Liver (tissue), 8 donors: ENCODE measurements at regions not wholly inside any gene's neighbourhood (a gene's known extent, or its start where the extent isn't known, plus 50 kb on each side); places are given as distances from the start of the nearest gene placed in this dataset.

Experiments
- DNase-seq: peaks from one replicate; pipeline ENCODE4 v3.0.0-alpha.2; 2017; ENCODE audit warnings: low spot score
- H3K27ac ChIP-seq, 2 donors: one replicate each; pipeline ENCODE4 v1.7.0; 2013; ENCODE audit warnings: inconsistent platforms in 2 of 2, low read length in 2 of 2, control low read depth in 1 of 2, low read depth in 1 of 2, mild to moderate bottlenecking in 1 of 2
- H3K27me3 ChIP-seq, 4 donors: one replicate each; pipeline versions ENCODE4 v1.6.1 to v1.7.0; 2013; ENCODE audit warnings: low read length in 3 of 4, inconsistent platforms in 1 of 4, mild to moderate bottlenecking in 1 of 4, moderate library complexity in 1 of 4; ENCODE audit not compliant: control insufficient read depth in 4 of 4, insufficient read depth in 4 of 4
- H3K36me3 ChIP-seq, 4 donors: one replicate each; pipeline versions ENCODE4 v1.6.1 to v1.7.0; 2013; ENCODE audit warnings: low read length in 3 of 4, mild to moderate bottlenecking in 3 of 4, low read depth in 1 of 4, moderate library complexity in 1 of 4; ENCODE audit not compliant: control insufficient read depth in 4 of 4, insufficient read depth in 3 of 4
- H3K4me1 ChIP-seq, 4 donors: one replicate each; pipeline versions ENCODE4 v1.6.1 to v1.7.0; 2013; ENCODE audit warnings: low read length in 3 of 4, mild to moderate bottlenecking in 3 of 4, moderate library complexity in 1 of 4; ENCODE audit not compliant: control insufficient read depth in 4 of 4, insufficient read depth in 4 of 4
- H3K4me3 ChIP-seq, 3 donors: one replicate each; pipeline versions ENCODE4 v1.6.1 to v1.7.0; 2013; ENCODE audit warnings: low read length in 3 of 3, control low read depth in 1 of 3, low read depth in 1 of 3, mild to moderate bottlenecking in 1 of 3
- H3K9ac ChIP-seq, 2 donors: one replicate each; pipeline ENCODE4 v1.7.0; 2013; ENCODE audit warnings: low read length in 2 of 2, mild to moderate bottlenecking in 2 of 2, moderate library complexity in 2 of 2, control low read depth in 1 of 2, low read depth in 1 of 2
- H3K9me3 ChIP-seq, 4 donors: one replicate each; pipeline versions ENCODE4 v1.6.1 to v1.7.0; 2013; ENCODE audit warnings: low read length in 3 of 4; ENCODE audit not compliant: control insufficient read depth in 4 of 4
- EGR1 ChIP-seq, 2 donors: IDR thresholded peaks; 2 replicates each; pipeline ENCODE4 v1.6.1; 2016 to 2018; ENCODE audit warnings: antibody characterized with exemption in 2 of 2, low read depth in 2 of 2
- FOXA1 ChIP-seq: IDR thresholded peaks from 2 replicates; pipeline ENCODE4 v1.6.1; 2016; ENCODE audit warnings: antibody characterized with exemption
- FOXA2 ChIP-seq: IDR thresholded peaks from 2 replicates; pipeline ENCODE4 v1.6.1; 2016; ENCODE audit warnings: antibody characterized with exemption
- GABPA ChIP-seq, 2 donors: IDR thresholded peaks in 1 of 2; conservative IDR thresholded peaks in 1 of 2; 2 replicates each; pipeline ENCODE4 v1.6.1; 2016; ENCODE audit warnings: antibody characterized with exemption in 2 of 2, mild to moderate bottlenecking in 1 of 2, moderate library complexity in 1 of 2
- HNF4A ChIP-seq, 2 donors: conservative IDR thresholded peaks; 2 replicates each; pipeline ENCODE4 v1.6.1; 2016; ENCODE audit warnings: antibody characterized with exemption in 2 of 2, mild to moderate bottlenecking in 2 of 2
- HNF4G ChIP-seq: IDR thresholded peaks from 2 replicates; pipeline ENCODE4 v1.6.1; 2016; ENCODE audit warnings: antibody characterized with exemption
- JUND ChIP-seq, 2 donors: IDR thresholded peaks; 2 replicates each; pipeline ENCODE4 v1.6.1; 2016; ENCODE audit warnings: antibody characterized with exemption in 2 of 2
- NR2F2 ChIP-seq: IDR thresholded peaks from 2 replicates; pipeline ENCODE4 v1.6.1; 2016; ENCODE audit warnings: antibody characterized with exemption
- RAD21 ChIP-seq, 2 donors: IDR thresholded peaks; 2 replicates each; pipeline ENCODE4 v1.6.1; 2016; ENCODE audit warnings: antibody characterized with exemption in 2 of 2, mild to moderate bottlenecking in 2 of 2
- SP1 ChIP-seq: IDR thresholded peaks from 2 replicates; pipeline ENCODE4 v1.6.1; 2018; ENCODE audit warnings: antibody characterized with exemption, mild to moderate bottlenecking
- TAF1 ChIP-seq: conservative IDR thresholded peaks from 2 replicates; pipeline ENCODE4 v1.6.1; 2016; ENCODE audit warnings: antibody characterized with exemption, mild to moderate bottlenecking
- YY1 ChIP-seq: IDR thresholded peaks from 2 replicates; pipeline ENCODE4 v1.6.1; 2016; ENCODE audit warnings: antibody characterized with exemption, mild to moderate bottlenecking
- ZBTB33 ChIP-seq: IDR thresholded peaks from 2 replicates; pipeline ENCODE4 v1.6.1; 2016; ENCODE audit warnings: antibody characterized with exemption
- WGBS: extraction: QIAGEN DNeasy Blood & Tissue Kit; methylation state at CpG from one replicate; pipeline ENCODE4 v1.1.7; 2013; 5-methylcytosine and 5-hydroxymethylcytosine counted together
- TF ChIP-seq, protein P1 (sequence below): IDR thresholded peaks from 2 replicates; pipeline ENCODE4 v1.6.1; 2016; ENCODE audit warnings: antibody characterized with exemption
- TF ChIP-seq, protein P2 (sequence below): fragments of 150-350 bp; IDR thresholded peaks from 2 replicates; pipeline ENCODE4 v1.5.1; 2017; ENCODE audit warnings: improper control_type of control experiment, low read depth, low read length; ENCODE audit not compliant: missing input control
- TF ChIP-seq, protein P3 (sequence below): IDR thresholded peaks from 2 replicates; pipeline ENCODE4 v1.6.1; 2016; ENCODE audit warnings: antibody characterized with exemption, mild to moderate bottlenecking
- donor health status: healthy.
- donor health status: healthy.
- donor health status: healthy.
- donor health status: healthy.
- donor health status: healthy.

DNA sequence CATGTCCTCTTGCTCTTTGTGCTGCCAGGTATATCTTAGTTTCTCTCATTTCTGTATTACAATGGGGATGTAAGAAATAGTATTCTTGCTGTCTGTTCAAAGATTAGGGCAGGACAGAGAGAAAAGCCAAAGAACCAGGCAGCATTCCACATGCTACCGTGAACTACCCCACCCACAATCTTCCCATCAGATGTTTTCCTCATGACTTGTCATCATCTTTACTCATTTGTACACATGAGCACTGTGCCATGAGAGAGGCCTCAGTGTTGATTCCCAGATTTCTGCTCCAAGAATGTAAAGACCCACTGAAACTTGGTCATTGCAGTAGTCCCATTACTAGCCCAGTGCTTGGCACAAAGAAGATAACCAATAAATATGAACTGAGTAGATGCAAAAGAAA is 354.6 kb upstream of the RASGEF1B start:
- no peak overlapping the region for H3K4me3 ChIP-seq
- WGBS: 92% methylated on average over 1 of the region's 1 CpG
- peaks cover 0 to 6% (median 0%) of the 10 kb centered on the region in 4 donors for H3K4me1 ChIP-seq
- no peak for DNase-seq
- H3K27ac ChIP-seq: no peak overlapping the region
- H3K27me3 ChIP-seq: no peaks in the 10 kb centered on the region
- TF ChIP-seq YY1 (no peak), JUND (IDR thresholded peaks at IDR 0.05) (no peak), FOXA2 (no peak), NR2F2 (no peak), HNF4A (conservative IDR thresholded peaks at IDR 0.05) (no peak), SP1 (no peak), EGR1 (IDR thresholded peaks at IDR 0.05; ENCODE audit: low read depth in 2 of 2) (no peak), GABPA (IDR thresholded peaks at IDR 0.05 in 1 of 2, conservative IDR thresholded peaks at IDR 0.05 in 1 of 2) (no peak), FOXA1 (no peak), TAF1 (no peak), ZBTB33 (no peak), HNF4G (no peak)
- TF ChIP-seq, protein P1, sequence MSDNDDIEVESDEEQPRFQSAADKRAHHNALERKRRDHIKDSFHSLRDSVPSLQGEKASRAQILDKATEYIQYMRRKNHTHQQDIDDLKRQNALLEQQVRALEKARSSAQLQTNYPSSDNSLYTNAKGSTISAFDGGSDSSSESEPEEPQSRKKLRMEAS: no peak
- TF ChIP-seq, protein P2, sequence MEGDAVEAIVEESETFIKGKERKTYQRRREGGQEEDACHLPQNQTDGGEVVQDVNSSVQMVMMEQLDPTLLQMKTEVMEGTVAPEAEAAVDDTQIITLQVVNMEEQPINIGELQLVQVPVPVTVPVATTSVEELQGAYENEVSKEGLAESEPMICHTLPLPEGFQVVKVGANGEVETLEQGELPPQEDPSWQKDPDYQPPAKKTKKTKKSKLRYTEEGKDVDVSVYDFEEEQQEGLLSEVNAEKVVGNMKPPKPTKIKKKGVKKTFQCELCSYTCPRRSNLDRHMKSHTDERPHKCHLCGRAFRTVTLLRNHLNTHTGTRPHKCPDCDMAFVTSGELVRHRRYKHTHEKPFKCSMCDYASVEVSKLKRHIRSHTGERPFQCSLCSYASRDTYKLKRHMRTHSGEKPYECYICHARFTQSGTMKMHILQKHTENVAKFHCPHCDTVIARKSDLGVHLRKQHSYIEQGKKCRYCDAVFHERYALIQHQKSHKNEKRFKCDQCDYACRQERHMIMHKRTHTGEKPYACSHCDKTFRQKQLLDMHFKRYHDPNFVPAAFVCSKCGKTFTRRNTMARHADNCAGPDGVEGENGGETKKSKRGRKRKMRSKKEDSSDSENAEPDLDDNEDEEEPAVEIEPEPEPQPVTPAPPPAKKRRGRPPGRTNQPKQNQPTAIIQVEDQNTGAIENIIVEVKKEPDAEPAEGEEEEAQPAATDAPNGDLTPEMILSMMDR: no peak
- TF ChIP-seq, protein P3, sequence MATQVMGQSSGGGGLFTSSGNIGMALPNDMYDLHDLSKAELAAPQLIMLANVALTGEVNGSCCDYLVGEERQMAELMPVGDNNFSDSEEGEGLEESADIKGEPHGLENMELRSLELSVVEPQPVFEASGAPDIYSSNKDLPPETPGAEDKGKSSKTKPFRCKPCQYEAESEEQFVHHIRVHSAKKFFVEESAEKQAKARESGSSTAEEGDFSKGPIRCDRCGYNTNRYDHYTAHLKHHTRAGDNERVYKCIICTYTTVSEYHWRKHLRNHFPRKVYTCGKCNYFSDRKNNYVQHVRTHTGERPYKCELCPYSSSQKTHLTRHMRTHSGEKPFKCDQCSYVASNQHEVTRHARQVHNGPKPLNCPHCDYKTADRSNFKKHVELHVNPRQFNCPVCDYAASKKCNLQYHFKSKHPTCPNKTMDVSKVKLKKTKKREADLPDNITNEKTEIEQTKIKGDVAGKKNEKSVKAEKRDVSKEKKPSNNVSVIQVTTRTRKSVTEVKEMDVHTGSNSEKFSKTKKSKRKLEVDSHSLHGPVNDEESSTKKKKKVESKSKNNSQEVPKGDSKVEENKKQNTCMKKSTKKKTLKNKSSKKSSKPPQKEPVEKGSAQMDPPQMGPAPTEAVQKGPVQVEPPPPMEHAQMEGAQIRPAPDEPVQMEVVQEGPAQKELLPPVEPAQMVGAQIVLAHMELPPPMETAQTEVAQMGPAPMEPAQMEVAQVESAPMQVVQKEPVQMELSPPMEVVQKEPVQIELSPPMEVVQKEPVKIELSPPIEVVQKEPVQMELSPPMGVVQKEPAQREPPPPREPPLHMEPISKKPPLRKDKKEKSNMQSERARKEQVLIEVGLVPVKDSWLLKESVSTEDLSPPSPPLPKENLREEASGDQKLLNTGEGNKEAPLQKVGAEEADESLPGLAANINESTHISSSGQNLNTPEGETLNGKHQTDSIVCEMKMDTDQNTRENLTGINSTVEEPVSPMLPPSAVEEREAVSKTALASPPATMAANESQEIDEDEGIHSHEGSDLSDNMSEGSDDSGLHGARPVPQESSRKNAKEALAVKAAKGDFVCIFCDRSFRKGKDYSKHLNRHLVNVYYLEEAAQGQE: no peak
- H3K36me3 ChIP-seq: no peaks in the 10 kb centered on the region
- H3K9ac ChIP-seq: no peak overlapping the region
- H3K9me3 ChIP-seq: no peaks in the 10 kb centered on the region

DNA sequence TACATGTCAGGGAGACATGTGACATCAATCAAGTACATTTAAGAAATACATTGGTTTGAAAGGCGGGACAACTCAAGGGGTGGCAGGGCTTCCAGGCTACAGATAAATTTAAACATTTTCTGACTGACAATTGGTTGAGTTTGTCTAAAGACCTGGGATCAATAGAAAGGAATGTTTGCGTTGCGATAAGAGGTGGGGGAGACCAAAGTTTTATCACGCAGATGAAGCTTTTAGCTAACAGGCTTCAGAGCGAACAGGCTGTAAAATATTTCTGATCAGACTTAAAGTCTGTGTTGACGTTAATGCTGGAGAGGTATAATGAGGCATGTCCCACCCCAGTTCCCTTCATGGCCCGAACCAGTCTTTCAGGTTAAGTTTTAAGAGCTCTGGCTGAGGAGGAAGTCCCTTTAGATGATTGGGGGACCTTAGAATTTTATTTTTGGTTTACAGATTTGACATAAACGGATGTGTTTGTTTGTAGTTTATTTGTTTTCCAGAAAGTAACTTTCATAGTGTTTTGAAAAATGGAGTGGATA is 346.7 kb upstream of the RASGEF1B start:
- Histone ChIP-seq H3K36me3 (no peaks in the 10 kb centered on the region), H3K27me3 (peaks cover 0 to 3% (median 0%) of the 10 kb centered on the region in 4 donors), H3K9me3 (no peaks in the 10 kb centered on the region), H3K27ac (no peak overlapping the region), H3K9ac (no peak overlapping the region), H3K4me3 (no peak overlapping the region), H3K4me1 (peaks cover 0 to 2% (median 0%) of the 10 kb centered on the region in 4 donors)
- no peak for TF ChIP-seq FOXA1
- TF ChIP-seq RAD21 (IDR thresholded peaks at IDR 0.05): no peak
- no peak for TF ChIP-seq YY1
- no peak for DNase-seq
- 41% methylated on average over 8 of the region's 8 CpGs for WGBS
